Suprapubic skin (tissue), 4 donors: ENCODE measurements at regions not wholly inside any gene's neighbourhood (a gene's known extent, or its start where the extent isn't known, plus 50 kb on each side); places are given as distances from the start of the nearest gene placed in this dataset.

Source experiments
- DNase-seq, 2 donors: peaks; one replicate each; pipeline ENCODE4 v3.0.0-alpha.2; 2019; ENCODE audit warnings: low spot score in 2 of 2
- H3K27ac ChIP-seq: fragments of 200-600 bp; sonication (generic); one replicate; pipeline ENCODE4 v1.5.1; 2019
- H3K27me3 ChIP-seq: fragments of 200-600 bp; sonication (generic); one replicate; pipeline ENCODE4 v1.5.1; 2019
- H3K36me3 ChIP-seq: fragments of 200-600 bp; sonication (generic); one replicate; pipeline ENCODE4 v1.5.1; 2019
- H3K4me1 ChIP-seq: fragments of 200-600 bp; sonication (generic); one replicate; pipeline ENCODE4 v1.5.1; 2019
- H3K4me3 ChIP-seq: fragments of 200-600 bp; sonication (generic); one replicate; pipeline ENCODE4 v1.5.1; 2019; ENCODE audit warnings: mild to moderate bottlenecking
- H3K9me3 ChIP-seq: fragments of 200-600 bp; sonication (generic); one replicate; pipeline ENCODE4 v1.5.1; 2019
- CTCF ChIP-seq, 2 donors: fragments of 200-600 bp in 1 of 2; fragments of 450-650 bp in 1 of 2; sonication (generic) in 1 of 2; IDR thresholded peaks; one replicate each; pipeline ENCODE4 v1.5.1; 2016 to 2019; ENCODE audit warnings: antibody characterized with exemption in 2 of 2, mild to moderate bottlenecking in 1 of 2, moderate library complexity in 1 of 2
- EP300 ChIP-seq: sonication (generic); formaldehyde crosslinking; IDR thresholded peaks from one replicate; pipeline ENCODE4 v1.6.1; 2017; ENCODE audit warnings: antibody characterized with exemption
- POLR2A ChIP-seq, 2 donors: fragments of 450-650 bp; IDR thresholded peaks; one replicate each; pipeline ENCODE4 v1.6.1; 2017; ENCODE audit warnings: antibody characterized with exemption in 2 of 2, mild to moderate bottlenecking in 2 of 2, moderate library complexity in 2 of 2
- POLR2AphosphoS5 ChIP-seq, 3 donors: sonication (generic); formaldehyde crosslinking; IDR thresholded peaks; one replicate each; pipeline ENCODE4 v1.6.1; 2017; ENCODE audit warnings: antibody characterized with exemption in 3 of 3
- WGBS: methylation state at CpG from one replicate; pipeline ENCODE4 v1.1.5; 2018; 5-methylcytosine and 5-hydroxymethylcytosine counted together

- H3K27me3 ChIP-seq, result peaks cover 4% of the 10 kb centered on the region
- H3K4me1 ChIP-seq, result no peaks in the 10 kb centered on the region
- H3K27ac ChIP-seq, result no peak overlapping the region
- H3K4me3 ChIP-seq, result no peak overlapping the region
- DNase-seq, result no peak
- no peaks in the 10 kb centered on the region for H3K9me3 ChIP-seq
- 84% methylated on average over 9 of the region's 9 CpGs for WGBS
- no peak for TF ChIP-seq POLR2A (IDR thresholded peaks at IDR 0.05)
- no peak for TF ChIP-seq POLR2AphosphoS5 (IDR thresholded peaks at IDR 0.05)
- no peak for TF ChIP-seq EP300
- no peak for TF ChIP-seq CTCF (IDR thresholded peaks at IDR 0.05)
- no peaks in the 10 kb centered on the region for H3K36me3 ChIP-seq
Observed at GRCh38 chr15:61798631-61799030, 261.6 kb downstream of the VPS13C start.

- Histone ChIP-seq H3K9me3 (no peaks in the 10 kb centered on the region), H3K27me3 (peaks cover 4% of the 10 kb centered on the region), H3K4me3 (no peak overlapping the region), H3K27ac (no peak overlapping the region), H3K36me3 (no peaks in the 10 kb centered on the region), H3K4me1 (no peaks in the 10 kb centered on the region)
- DNase-seq, result no peak
- TF ChIP-seq CTCF (IDR thresholded peaks at IDR 0.05), result no peak
- no peak for TF ChIP-seq EP300
- TF ChIP-seq POLR2A (IDR thresholded peaks at IDR 0.05), result no peak
- TF ChIP-seq POLR2AphosphoS5 (IDR thresholded peaks at IDR 0.05), result no peak
- WGBS, result 45% methylated on average over 3 of the region's 3 CpGs
Observed at GRCh38 chr15:61796056-61796455, 264.2 kb downstream of the VPS13C start.

GRCh38 chr15:61794881-61795280 lies 265.4 kb downstream of the VPS13C start:
- Histone ChIP-seq H3K27ac (no peak overlapping the region), H3K9me3 (no peaks in the 10 kb centered on the region), H3K36me3 (no peaks in the 10 kb centered on the region), H3K4me1 (no peaks in the 10 kb centered on the region), H3K27me3 (peaks cover 4% of the 10 kb centered on the region), H3K4me3 (no peak overlapping the region)
- TF ChIP-seq POLR2A (IDR thresholded peaks at IDR 0.05) (no peak), POLR2AphosphoS5 (IDR thresholded peaks at IDR 0.05) (no peak), EP300 (no peak), CTCF (IDR thresholded peaks at IDR 0.05) (no peak)
- 14% methylated on average over 1 of the region's 1 CpG for WGBS
- no peak for DNase-seq

- no peak overlapping the region for H3K4me3 ChIP-seq
- no peak for DNase-seq
- 71% methylated on average over 1 of the region's 1 CpG for WGBS
- TF ChIP-seq POLR2AphosphoS5 (IDR thresholded peaks at IDR 0.05) (no peak), POLR2A (IDR thresholded peaks at IDR 0.05) (no peak), CTCF (IDR thresholded peaks at IDR 0.05) (no peak), EP300 (no peak)
- H3K27ac ChIP-seq, result no peak overlapping the region
- no peaks in the 10 kb centered on the region for H3K4me1 ChIP-seq
- H3K27me3 ChIP-seq, result peaks cover 4% of the 10 kb centered on the region
- no peaks in the 10 kb centered on the region for H3K36me3 ChIP-seq
- no peaks in the 10 kb centered on the region for H3K9me3 ChIP-seq
Observed at GRCh38 chr15:61794276-61794675, 266.0 kb downstream of the VPS13C start.

- Histone ChIP-seq H3K4me3 (no peak overlapping the region), H3K27ac (no peak overlapping the region), H3K36me3 (no peaks in the 10 kb centered on the region), H3K27me3 (no peaks in the 10 kb centered on the region), H3K9me3 (no peaks in the 10 kb centered on the region), H3K4me1 (no peaks in the 10 kb centered on the region)
- WGBS, result 87% methylated on average over 4 of the region's 4 CpGs
- TF ChIP-seq POLR2AphosphoS5 (IDR thresholded peaks at IDR 0.05), result no peak
- TF ChIP-seq POLR2A (IDR thresholded peaks at IDR 0.05), result no peak
- TF ChIP-seq CTCF (IDR thresholded peaks at IDR 0.05), result no peak
- TF ChIP-seq EP300, result no peak
- no peak for DNase-seq
Observed at GRCh38 chr15:61784734-61785133, 275.5 kb downstream of the VPS13C start.
